ENCODE measurements at regions not wholly inside any gene's neighbourhood (a gene's known extent, or its start where the extent isn't known, plus 50 kb on each side); places are given as distances from the start of the nearest gene placed in this dataset.
"Not testable (repeated sequence)": the region's sequence is repeated elsewhere in the genome, so short reads cannot be mapped to it uniquely, and the experiment has no call there.

GRCh38 chr10:80859279-80859678 is 321.6 kb downstream of the SH2D4B start:
- DNase-seq (ENCODE audit: low read depth) = not testable (repeated sequence)

DNA sequence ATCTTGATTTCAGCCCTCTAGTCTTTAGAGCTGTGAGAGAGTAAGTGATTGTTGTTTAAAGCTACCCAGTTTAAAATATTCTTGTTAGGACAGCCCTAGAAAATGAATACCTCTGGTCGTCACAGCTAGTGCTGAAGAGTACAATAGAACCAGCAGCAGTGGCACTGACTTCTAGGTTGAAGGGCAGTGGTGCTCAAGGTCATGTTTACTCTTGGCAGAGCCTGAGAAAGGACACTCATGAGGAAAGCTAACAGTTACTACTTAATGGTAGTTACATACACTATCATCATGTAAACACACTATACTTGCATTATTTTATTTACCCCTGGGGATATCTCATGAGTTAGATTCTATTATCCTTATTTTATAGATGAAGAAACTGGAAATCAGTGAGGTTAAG is 323.0 kb downstream of the SH2D4B start:
- no peak for DNase-seq (ENCODE audit: low read depth)

DNA sequence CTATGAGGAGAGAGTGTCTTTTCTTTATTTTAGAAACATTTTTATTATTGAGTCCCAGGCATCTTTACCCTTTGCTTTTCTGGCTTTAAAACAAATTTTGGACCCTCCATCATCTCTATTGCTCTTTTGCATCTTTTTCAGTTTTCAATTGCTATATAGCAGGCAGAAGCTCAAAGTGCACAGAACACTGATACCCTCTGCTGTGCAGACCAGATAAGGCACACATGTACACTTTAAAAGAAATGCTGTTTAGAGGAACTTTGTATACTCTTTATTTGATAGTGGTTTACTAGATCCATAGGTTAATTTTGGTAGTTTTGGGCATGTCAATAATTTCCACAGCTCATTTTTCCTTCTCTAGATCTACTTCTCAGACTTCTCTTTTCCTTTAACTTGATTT is 324.2 kb downstream of the SH2D4B start:
- DNase-seq (ENCODE audit: low read depth) = no peak

GRCh38 chr10:80870282-80870681 is 332.6 kb downstream of the SH2D4B start:
- DNase-seq (ENCODE audit: low read depth) = no peak

DNA sequence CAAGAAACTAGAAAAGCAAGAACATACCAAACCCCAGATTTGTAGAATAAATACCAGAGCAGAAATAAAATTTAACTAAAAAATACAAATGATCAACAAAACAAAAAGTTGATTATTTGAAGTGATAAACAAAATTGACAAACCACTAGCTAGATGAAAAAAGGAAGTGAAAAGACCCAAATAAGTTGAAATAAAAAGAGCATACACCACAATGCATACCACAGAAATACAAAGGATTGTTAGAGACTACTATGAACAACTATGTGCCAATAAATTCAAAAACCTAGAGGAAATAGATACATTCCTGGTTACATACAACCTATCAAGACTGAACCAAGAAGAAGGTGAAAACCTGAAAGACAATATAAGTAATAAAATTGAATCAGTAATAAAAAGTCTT is 333.4 kb downstream of the SH2D4B start:
- DNase-seq (ENCODE audit: low read depth) = no peak

GRCh38 chr10:80878330-80878729 is 340.6 kb downstream of the SH2D4B start:
- no peak for DNase-seq (ENCODE audit: low read depth)

DNA sequence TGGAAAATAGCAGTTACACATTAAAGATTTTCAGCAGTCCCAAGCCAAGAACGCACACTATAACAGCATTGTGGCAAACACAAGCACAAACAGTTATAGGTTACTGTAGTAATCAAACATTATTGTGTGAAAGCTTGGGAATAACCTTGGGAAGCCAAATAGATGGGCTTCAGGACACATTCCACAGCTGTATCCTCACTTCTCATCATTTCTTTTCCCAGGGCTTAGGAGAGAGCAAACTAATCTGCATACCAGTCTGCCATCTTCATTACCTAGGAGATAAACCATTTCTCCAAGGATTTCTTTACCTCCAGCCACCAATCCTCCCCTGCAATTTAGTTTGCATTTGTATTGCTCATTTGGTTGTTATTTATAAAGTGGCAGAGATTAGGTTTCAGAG is 352.4 kb downstream of the SH2D4B start:
- no peak for DNase-seq (ENCODE audit: low read depth)

- DNase-seq (ENCODE audit: low read depth) = no peak
Observed at GRCh38 chr10:80893256-80893655, 355.6 kb downstream of the SH2D4B start.

DNA sequence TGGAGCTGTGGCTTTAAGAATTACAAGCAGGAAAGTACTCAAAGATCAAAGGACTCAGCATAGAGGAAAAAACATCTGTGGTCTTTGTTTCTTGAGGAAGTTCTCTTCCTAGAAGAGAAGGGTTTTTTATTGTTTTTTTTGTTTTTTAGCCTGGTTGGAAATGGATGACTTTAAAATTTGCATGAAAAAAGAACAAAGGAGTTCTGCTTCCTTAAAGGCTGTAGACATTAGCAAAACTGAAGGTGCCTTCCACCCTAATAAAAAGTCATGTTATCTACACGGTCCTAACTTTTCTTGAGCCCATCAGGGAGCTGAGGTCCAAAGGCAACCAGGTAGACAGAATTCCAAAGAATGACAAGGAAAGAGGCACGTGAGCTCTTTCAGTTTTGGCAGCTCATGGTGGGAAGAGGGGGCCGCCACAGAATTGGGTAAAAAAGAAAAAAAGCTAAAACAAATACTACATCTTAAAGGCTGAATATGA is 356.6 kb downstream of the SH2D4B start:
- DNase-seq (ENCODE audit: low read depth) = no peak

- DNase-seq (ENCODE audit: low read depth) = no peak
Observed at GRCh38 chr10:80894797-80895467, 357.2 kb downstream of the SH2D4B start.

- DNase-seq (ENCODE audit: low read depth) = no peak
Observed at GRCh38 chr10:80896076-80896475, 358.4 kb downstream of the SH2D4B start.

- DNase-seq (ENCODE audit: low read depth) = no peak
Observed at GRCh38 chr10:80896959-80897358, 359.3 kb downstream of the SH2D4B start.

DNA sequence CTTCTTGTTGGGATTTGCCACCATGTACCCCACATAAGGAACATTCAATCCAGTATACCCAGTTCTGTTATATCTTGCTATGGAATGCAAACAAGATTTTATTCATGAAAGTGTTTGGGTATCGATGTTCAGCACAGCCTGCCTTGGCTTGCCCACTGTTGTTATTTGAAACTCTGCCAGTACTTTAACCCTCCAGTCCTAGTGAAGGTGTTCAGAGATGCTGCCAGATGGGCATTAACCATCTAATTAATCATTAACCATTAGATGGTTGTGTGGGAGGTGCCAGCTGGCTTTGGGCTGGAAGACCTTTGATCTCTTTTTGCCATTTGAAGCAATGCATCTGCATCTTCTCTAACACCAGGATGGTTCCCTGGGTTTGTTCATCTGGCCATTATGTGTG is 363.0 kb downstream of the SH2D4B start:
- no peak for DNase-seq (ENCODE audit: low read depth)

DNA sequence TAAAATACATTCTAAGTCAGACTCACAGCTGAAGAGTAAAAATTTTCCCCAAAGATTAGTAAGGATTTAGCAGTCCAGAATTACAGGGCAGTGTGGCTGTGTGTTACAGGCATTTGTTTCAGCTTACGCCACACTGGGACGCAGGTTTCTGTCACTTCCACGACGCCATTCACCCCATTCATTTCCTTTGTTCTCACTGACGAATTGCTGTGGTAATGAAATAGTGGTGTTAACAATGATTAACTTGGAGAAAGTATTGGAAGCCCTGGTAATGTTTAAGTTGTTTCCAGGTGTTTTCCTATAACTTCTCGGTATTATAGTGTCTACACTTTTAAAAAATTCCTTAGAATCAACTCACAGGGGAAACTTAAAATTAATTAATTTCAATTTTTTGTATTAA is 370.9 kb downstream of the SH2D4B start:
- no peak for DNase-seq (ENCODE audit: low read depth)

- DNase-seq (ENCODE audit: low read depth) = no peak
Observed at GRCh38 chr10:80909254-80909653, 371.6 kb downstream of the SH2D4B start.

DNA sequence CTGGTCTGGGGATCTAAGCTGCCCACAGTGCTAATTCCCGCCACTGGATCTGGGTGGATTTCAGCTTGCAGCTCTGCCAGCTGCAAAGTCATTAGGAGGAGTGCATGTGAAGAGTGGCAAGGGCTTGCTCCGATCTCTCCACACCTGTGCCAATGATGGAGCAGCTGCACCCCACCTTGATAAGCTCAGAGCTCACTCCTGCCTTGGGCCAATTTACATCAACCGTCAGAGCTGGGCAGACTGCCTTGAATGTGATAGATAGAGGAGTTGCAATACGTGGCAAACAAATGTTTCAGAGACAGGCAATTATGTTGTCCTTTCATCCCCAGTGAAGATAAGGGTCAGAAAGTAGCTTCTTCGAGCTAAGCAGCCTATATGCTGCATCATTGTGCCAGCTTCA is 379.9 kb downstream of the SH2D4B start:
- no peak for DNase-seq (ENCODE audit: low read depth)

DNA sequence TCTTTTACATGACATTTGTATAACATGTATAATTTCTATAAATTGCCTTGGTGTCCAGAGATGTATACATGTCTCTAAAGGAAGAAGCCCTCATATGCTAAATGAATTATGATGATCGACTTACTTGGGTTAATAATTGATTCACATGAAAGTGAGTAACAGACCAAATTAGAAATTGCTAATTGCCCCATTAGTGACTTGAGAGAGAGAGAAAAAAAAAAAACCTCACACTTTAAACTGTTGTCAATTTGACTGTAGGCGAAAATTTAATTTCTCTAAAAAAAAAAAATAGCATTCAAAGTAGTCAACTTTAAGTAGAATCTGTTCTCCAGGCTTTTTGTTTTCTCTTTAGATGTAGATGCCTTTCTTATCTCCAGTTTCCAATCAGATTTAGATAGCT is 383.3 kb downstream of the SH2D4B start:
- no peak for DNase-seq (ENCODE audit: low read depth)

DNA sequence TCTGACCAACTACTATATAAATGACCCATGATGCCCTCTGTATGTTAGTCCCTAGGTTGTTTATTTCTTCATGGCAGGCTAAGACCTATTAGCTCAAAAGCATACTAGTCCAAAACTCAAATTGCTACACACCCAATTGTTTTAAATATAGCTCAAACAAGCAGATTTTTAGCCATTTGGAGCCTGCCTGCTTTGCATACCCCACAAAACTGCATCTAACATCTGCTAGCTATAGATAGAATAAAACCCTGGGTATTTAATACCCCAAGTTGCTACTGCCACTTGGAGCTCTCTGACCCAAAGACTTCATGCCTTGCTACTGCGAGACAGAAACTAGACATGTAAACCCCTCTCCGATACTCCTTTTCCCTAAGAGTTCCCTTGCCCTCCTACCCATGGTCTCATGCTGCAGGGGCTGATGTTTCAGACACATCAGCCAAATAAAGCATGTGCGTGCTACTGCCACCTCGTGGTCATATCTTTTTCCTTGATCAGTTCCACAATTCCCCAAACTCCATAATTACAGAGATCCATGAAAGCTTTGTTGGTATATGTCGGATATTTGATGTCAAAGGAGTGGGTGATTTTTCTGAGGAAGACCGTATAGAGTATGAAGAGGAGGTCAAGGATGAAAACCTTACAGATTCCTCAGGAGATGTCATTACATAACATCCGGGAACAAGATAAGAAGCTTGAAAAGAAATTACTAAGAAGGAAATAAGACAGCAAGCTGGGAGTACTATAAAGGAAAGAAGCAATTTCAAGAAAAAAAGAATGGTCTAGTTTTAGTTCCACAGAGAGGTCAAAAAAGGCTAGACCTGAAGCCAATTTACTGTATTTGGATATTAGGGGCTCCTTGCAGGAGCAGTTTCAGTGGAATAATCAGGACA is 386.6 kb downstream of the SH2D4B start:
- DNase-seq (ENCODE audit: low read depth) = no peak

DNA sequence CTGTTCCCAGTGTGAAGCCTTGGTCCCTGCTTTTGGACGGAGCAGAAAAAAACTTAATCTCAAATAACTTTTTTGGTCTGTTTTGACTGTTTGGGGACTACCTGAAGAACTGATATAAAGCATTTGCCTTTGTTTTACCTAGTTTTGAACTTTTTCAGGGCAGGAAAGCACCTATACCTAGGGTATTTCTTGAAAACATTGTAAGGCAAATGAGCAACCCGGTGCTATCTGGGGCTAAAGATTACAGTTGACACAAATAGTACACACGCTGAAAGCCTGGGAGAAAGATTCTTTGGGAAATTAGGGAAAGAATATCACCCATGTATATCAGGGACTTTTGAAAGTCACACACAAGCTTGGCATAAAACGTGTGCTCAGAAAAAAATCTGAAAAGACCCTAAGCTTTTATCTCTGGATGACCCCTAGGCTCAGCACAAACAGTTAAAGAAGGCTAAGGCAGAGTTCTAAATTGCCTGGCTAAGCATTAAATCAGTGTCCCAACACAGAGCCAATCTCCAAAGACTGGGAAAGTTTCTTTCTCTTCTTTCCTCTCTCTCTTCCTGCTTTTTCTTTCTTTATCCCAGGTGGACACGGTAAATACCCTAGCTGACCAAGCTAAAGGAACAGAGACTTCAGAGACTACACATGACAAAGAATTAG is 389.8 kb downstream of the SH2D4B start:
- DNase-seq (ENCODE audit: low read depth) = no peak

DNA sequence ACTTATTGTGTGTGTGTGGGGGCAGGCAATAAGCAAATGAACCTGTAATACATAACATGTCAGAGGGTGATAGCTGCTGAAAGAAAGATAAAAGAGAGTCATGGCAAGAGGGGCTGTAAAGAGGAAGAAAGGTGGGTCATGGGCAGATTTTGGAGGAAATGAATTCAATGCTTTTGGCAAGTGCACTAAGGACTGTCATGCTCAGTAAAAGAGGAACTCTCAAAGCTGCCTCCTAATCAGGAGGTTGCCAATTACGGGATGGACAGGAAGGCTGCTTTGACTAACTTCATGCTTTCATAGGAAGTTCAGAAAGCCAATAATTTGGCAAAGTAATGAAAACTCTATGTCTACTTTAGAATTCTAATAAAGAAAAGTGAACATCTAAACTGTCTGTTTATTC is 401.2 kb downstream of the SH2D4B start:
- DNase-seq (ENCODE audit: low read depth) = no peak

GRCh38 chr10:80945264-80945880 is 407.7 kb downstream of the SH2D4B start:
- no peak for DNase-seq (ENCODE audit: low read depth)

GRCh38 chr10:80946073-80946472 is 408.4 kb downstream of the SH2D4B start:
- DNase-seq (ENCODE audit: low read depth) = no peak
